MCF 10A (cell line): ENCODE measurements at regions not wholly inside any gene's neighbourhood (a gene's known extent, or its start where the extent isn't known, plus 50 kb on each side); places are given as distances from the start of the nearest gene placed in this dataset.
"Not testable (repeated sequence)": the region's sequence is repeated elsewhere in the genome, so short reads cannot be mapped to it uniquely, and the experiment has no call there.

Experiments
- BruUV-seq: library from RNA; stranded (reverse); fragments of 400-500 nt; replicated peaks from 2 replicates; lab custom pipeline; 2021; lab: Mats Ljungman, UMichigan
- CTCF ChIA-PET: fragments of 300-600 bp; sonication (Branson Sonifier 250); formaldehyde crosslinking; extraction: SDS; loops from one replicate; lab custom pipeline; 2021; ENCODE audit warnings: antibody characterized with exemption, inconsistent platforms; lab: Yijun Ruan, JAX
- POLR2A ChIA-PET: fragments of 300-600, 350-650 bp; sonication (Branson Sonifier 250); formaldehyde crosslinking; extraction: SDS; loops from one replicate; lab custom pipeline; 2020; ENCODE audit warnings: antibody characterized with exemption, inconsistent platforms; lab: Yijun Ruan, JAX
- DNase-seq: peaks from one replicate; pipeline ENCODE4 v3.0.0-alpha.2; 2018; ENCODE audit not compliant: unreplicated experiment
- H3K27ac Mint-ChIP-seq: one replicate; pipeline ENCODE4 v1.8.0; 2022; ENCODE audit warnings: mild to moderate bottlenecking, low read depth, mixed read lengths; ENCODE audit not compliant: unreplicated experiment
- H3K27me3 Mint-ChIP-seq: one replicate; pipeline ENCODE4 v1.8.0; 2022; ENCODE audit warnings: mixed read lengths; ENCODE audit not compliant: insufficient read depth, unreplicated experiment
- H3K36me3 Mint-ChIP-seq: one replicate; pipeline ENCODE4 v1.8.0; 2022; ENCODE audit warnings: mild to moderate bottlenecking, moderate library complexity, mixed read lengths; ENCODE audit not compliant: insufficient read depth, unreplicated experiment
- H3K4me1 Mint-ChIP-seq: one replicate; pipeline ENCODE4 v1.8.0; 2022; ENCODE audit warnings: mixed read lengths; ENCODE audit not compliant: insufficient read depth, unreplicated experiment
- H3K4me3 Mint-ChIP-seq: one replicate; pipeline ENCODE4 v1.8.0; 2022; ENCODE audit warnings: mild to moderate bottlenecking, moderate library complexity, mixed read lengths; ENCODE audit not compliant: unreplicated experiment
- H3K9me3 Mint-ChIP-seq: one replicate; pipeline ENCODE4 v1.8.0; 2022; ENCODE audit warnings: mixed read lengths; ENCODE audit not compliant: unreplicated experiment
- intact Hi-C: fragments of 100-400 bp; cut with micrococcal nuclease; formaldehyde crosslinking; loops from 2 replicates; pipeline ENCODE4 v1.14.1; 2022
- TF ChIP-seq, protein P1 (sequence below): fragments of 200-600 bp; IDR thresholded peaks from one replicate; pipeline ENCODE4 v1.8.0; 2022; ENCODE audit warnings: antibody characterized with exemption, mild to moderate bottlenecking; ENCODE audit not compliant: unreplicated experiment

DNA sequence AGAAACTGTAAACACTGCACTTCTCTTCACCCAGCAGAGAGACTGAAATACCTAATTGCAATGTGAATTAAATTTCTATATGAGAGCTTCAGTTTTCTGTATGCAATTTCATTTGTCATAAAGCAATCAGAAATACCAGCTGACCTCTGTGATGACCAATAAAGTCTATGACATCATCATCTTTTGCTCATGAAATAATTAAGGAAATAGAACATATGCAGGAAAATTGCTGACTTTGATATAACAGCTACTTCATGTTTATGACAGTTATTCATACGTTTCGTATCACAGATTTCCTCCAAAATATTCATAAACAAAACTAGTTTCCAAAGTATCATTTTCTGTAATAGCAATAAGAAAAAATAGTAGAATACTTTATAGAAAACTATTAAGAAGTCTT is 652.3 kb downstream of the SLCO4C1 start:
- Mint-ChIP-seq H3K9me3 (no peaks in the 10 kb centered on the region), H3K27me3 (peaks cover 6% of the 10 kb centered on the region), H3K4me3 (no peak overlapping the region), H3K36me3 (no peaks in the 10 kb centered on the region), H3K4me1 (no peaks in the 10 kb centered on the region), H3K27ac (no peak overlapping the region)
- intact Hi-C loops: no loop called here
- TF ChIP-seq, protein P1, sequence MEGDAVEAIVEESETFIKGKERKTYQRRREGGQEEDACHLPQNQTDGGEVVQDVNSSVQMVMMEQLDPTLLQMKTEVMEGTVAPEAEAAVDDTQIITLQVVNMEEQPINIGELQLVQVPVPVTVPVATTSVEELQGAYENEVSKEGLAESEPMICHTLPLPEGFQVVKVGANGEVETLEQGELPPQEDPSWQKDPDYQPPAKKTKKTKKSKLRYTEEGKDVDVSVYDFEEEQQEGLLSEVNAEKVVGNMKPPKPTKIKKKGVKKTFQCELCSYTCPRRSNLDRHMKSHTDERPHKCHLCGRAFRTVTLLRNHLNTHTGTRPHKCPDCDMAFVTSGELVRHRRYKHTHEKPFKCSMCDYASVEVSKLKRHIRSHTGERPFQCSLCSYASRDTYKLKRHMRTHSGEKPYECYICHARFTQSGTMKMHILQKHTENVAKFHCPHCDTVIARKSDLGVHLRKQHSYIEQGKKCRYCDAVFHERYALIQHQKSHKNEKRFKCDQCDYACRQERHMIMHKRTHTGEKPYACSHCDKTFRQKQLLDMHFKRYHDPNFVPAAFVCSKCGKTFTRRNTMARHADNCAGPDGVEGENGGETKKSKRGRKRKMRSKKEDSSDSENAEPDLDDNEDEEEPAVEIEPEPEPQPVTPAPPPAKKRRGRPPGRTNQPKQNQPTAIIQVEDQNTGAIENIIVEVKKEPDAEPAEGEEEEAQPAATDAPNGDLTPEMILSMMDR: no peak
- no TSS peak for BruUV-seq
- ChIA-PET CTCF (interaction anchor here (1.3 kb wide), 1 partner anchor 51 kb away, joined by 3 read pairs; no protein-coding TSS in a partner anchor), POLR2A (no interaction called here)
- DNase-seq: no peak

DNA sequence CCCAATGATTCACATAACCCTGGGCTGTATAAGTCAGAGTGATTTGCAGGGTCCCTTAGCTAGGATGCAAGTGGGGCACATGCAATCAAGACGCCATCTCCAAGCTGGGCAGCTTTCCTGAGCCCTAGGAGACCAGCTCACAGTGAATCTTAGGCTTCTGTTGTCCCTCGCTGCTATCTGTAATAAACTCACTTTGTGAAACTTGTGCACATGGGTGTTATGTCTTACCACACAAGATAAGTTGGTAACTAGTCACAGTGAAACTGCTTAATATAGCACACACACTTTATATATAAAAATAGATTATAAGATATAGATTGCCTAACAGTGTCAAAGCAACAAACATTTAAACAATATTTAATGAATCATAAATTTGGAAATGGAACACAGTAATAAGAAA is 658.5 kb downstream of the SLCO4C1 start:
- no peak for DNase-seq
- no peaks in the 10 kb centered on the region for H3K36me3 Mint-ChIP-seq
- no peak overlapping the region for H3K4me3 Mint-ChIP-seq
- intact Hi-C loops: no loop called here
- no peak overlapping the region for H3K27ac Mint-ChIP-seq
- H3K27me3 Mint-ChIP-seq: no peaks in the 10 kb centered on the region
- no peaks in the 10 kb centered on the region for H3K4me1 Mint-ChIP-seq
- ChIA-PET CTCF (no interaction called here), POLR2A (no interaction called here)
- H3K9me3 Mint-ChIP-seq: no peaks in the 10 kb centered on the region
- TF ChIP-seq, protein P1: no peak
- BruUV-seq: no TSS peak

DNA sequence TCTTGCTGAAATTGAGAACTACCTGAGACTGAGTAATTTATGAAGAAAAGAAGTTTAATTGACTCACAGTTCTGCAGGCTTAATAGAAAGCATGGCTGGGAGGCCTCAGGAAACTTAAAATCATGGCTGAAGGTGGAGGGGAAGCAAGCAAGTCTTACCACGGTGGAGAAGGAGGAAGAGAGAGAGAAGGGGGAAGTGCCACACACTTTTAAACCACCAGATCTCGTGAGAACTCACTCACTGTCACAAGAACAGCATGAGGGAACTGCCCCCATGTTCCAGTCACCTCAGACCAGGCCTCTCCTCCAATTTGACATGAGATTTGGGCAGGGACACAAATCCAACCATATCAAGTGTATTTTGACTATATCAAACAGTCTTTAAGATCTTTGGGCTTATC is 668.3 kb downstream of the SLCO4C1 start:
- H3K27ac Mint-ChIP-seq, CTCF ChIA-PET, H3K4me3 Mint-ChIP-seq, H3K27me3 Mint-ChIP-seq, POLR2A ChIA-PET, DNase-seq, H3K36me3 Mint-ChIP-seq, intact Hi-C loops, BruUV-seq, H3K4me1 Mint-ChIP-seq, H3K9me3 Mint-ChIP-seq: not testable (repeated sequence)

DNA sequence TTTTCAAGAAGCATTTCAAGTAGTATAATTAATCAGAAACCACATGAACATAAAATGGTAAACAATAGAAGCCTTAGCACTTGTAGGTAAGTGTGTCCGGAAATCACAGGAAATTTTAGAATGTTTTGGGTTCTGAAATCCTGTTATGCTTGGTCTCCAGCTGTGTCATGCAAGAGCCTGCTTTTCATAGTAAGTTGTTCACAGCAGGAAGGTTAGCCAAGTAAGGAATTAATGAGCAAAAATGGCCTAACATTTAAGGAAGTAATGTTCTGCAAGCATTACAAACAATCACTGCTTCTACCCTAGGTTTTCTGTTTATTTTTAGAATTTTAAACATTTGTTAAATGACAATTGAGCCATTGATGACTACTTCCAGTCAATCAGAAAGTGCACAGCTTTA is 669.5 kb downstream of the SLCO4C1 start:
- no peak overlapping the region for H3K4me3 Mint-ChIP-seq

More for the DNA sequence above, 669.5 kb downstream of the SLCO4C1 start:
- intact Hi-C loops: no loop called here
- ChIA-PET POLR2A (no interaction called here), CTCF (no interaction called here)
- DNase-seq: no peak
- Mint-ChIP-seq H3K27me3 (no peaks in the 10 kb centered on the region), H3K36me3 (no peaks in the 10 kb centered on the region), H3K4me1 (no peaks in the 10 kb centered on the region), H3K27ac (no peak overlapping the region), H3K9me3 (no peaks in the 10 kb centered on the region)
- BruUV-seq: no TSS peak
- TF ChIP-seq, protein P1: no peak
